ENCODE measurements at regions not wholly inside any gene's neighbourhood (a gene's known extent, or its start where the extent isn't known, plus 50 kb on each side); places are given as distances from the start of the nearest gene placed in this dataset.

GRCh38 chr9:38233796-38234355, 158.6 kb upstream of the ALDH1B1 start:
- Histone ChIP-seq H3F3A (replicated peaks; ENCODE audit: low read depth) (no peaks in the 10 kb centered on the region), H3K4me2 (no peak overlapping the region), H3K27me3 (ENCODE audit: insufficient read depth) (peaks cover 11% of the 10 kb centered on the region; the same call in 1 of the 2 replicates), H3K9me2 (ENCODE audit: insufficient read depth) (no peaks in the 10 kb centered on the region), H3K4me3 (no peak overlapping the region), H3K4me1 (ENCODE audit: insufficient read depth) (peaks cover 2% of the 10 kb centered on the region), H3K36me3 (ENCODE audit: insufficient read depth) (no peaks in the 10 kb centered on the region), H4K20me1 (replicated peaks; ENCODE audit: insufficient read depth) (no peaks in the 10 kb centered on the region; the same call in 1 of the 2 replicates), H3K79me2 (replicated peaks; ENCODE audit: insufficient read depth) (no peaks in the 10 kb centered on the region), H2AFZ (no peak overlapping the region), H3K27ac (ENCODE audit: low read depth) (no peak overlapping the region)
- TF ChIP-seq STAT1 (IDR thresholded peaks at IDR 0.05; ENCODE audit: unreplicated experiment): no peak
- no peak for TF ChIP-seq ZNF462 (CRISPR knock-in tag; IDR thresholded peaks at IDR 0.05)
- no peak for TF ChIP-seq EZH2 (IDR thresholded peaks at IDR 0.05; ENCODE audit: low read depth, unreplicated experiment)
- TF ChIP-seq REST (IDR thresholded peaks at IDR 0.05; ENCODE audit: unreplicated experiment): no peak
- TF ChIP-seq ZNF114 (CRISPR knock-in tag; IDR thresholded peaks at IDR 0.05): no peak
- TF ChIP-seq CTCF (conservative IDR thresholded peaks at IDR 0.05; ENCODE audit: low read depth in 2 of 2): no peak
- TF ChIP-seq NANOG (IDR thresholded peaks at IDR 0.05; ENCODE audit: borderline replicate concordance): no peak
- no peak for TF ChIP-seq POLR2AphosphoS5 (IDR thresholded peaks at IDR 0.05; ENCODE audit: low read depth)
- TF ChIP-seq ZNF331 (CRISPR knock-in tag; IDR thresholded peaks at IDR 0.05; ENCODE audit: low read depth): no peak
- TF ChIP-seq CREB1 (CRISPR knock-in tag; IDR thresholded peaks at IDR 0.05; ENCODE audit: low read depth): no peak
- no peak for TF ChIP-seq EZH2phosphoT487 (IDR thresholded peaks at IDR 0.05; ENCODE audit: unreplicated experiment)
- TF ChIP-seq JUNB (IDR thresholded peaks at IDR 0.05; ENCODE audit: unreplicated experiment): no peak
- TF ChIP-seq ETS1 (IDR thresholded peaks at IDR 0.05): no peak
- no peaks in the 10 kb centered on the region for H3K9me3 Mint-ChIP-seq
- no peak overlapping the region for H3K4me3 Mint-ChIP-seq
- peaks cover 9% of the 10 kb centered on the region for H3K4me1 Mint-ChIP-seq
- peaks cover 9% of the 10 kb centered on the region for H3K27me3 Mint-ChIP-seq (ENCODE audit: insufficient read depth, low read depth, poor library complexity)
- H3K27ac Mint-ChIP-seq: no peak overlapping the region
- DNase-seq (ENCODE audit: low spot score) (no peak), ATAC-seq (no peak)
- H3K36me3 Mint-ChIP-seq (ENCODE audit: low read depth): no peaks in the 10 kb centered on the region; the same call in 2 of the 3 replicates

Data from GM23338 (cell line).